Esophagus squamous epithelium (tissue), 5 donors: ENCODE measurements at regions not wholly inside any gene's neighbourhood (a gene's known extent, or its start where the extent isn't known, plus 50 kb on each side); places are given as distances from the start of the nearest gene placed in this dataset.

Source experiments
- DNase-seq: peaks from one replicate; lab custom pipeline; 2025; lab: John Stamatoyannopoulos, UW
- H3K27ac ChIP-seq, 4 donors: fragments of 200-600 bp; sonication (generic); one replicate each; pipeline ENCODE4 v1.5.1; 2016 to 2019; ENCODE audit warnings: mild to moderate bottlenecking in 1 of 4
- H3K27me3 ChIP-seq, 4 donors: fragments of 200-600 bp; sonication (generic); 1 replicate in 3 of 4; 2 replicates in 1 of 4; pipeline versions ENCODE4 v1.5.1 to v1.6.0; 2017 to 2021; ENCODE audit warnings: antibody characterized with exemption in 1 of 4
- H3K36me3 ChIP-seq, 3 donors: fragments of 200-600 bp; sonication (generic); one replicate each; pipeline ENCODE4 v1.5.1; 2016 to 2019
- H3K4me1 ChIP-seq, 3 donors: fragments of 200-600 bp; sonication (generic); one replicate each; pipeline ENCODE4 v1.5.1; 2017 to 2019
- H3K4me3 ChIP-seq, 4 donors: fragments of 200-600 bp; sonication (generic); 1 replicate in 3 of 4; 2 replicates in 1 of 4; pipeline ENCODE4 v1.5.1; 2016 to 2019; ENCODE audit warnings: mild to moderate bottlenecking in 2 of 4, moderate library complexity in 1 of 4
- H3K9me3 ChIP-seq, 3 donors: fragments of 200-600 bp; sonication (generic); one replicate each; pipeline ENCODE4 v1.5.1; 2016 to 2019
- POLR2A ChIP-seq, 4 donors: fragments of 450-650 bp; IDR thresholded peaks; one replicate each; pipeline ENCODE4 v1.6.1; 2017; ENCODE audit warnings: antibody characterized with exemption in 4 of 4, mild to moderate bottlenecking in 4 of 4, moderate library complexity in 3 of 4
- WGBS, 2 donors: methylation state at CpG; one replicate each; pipeline ENCODE4 v1.1.5; 2018; 5-methylcytosine and 5-hydroxymethylcytosine counted together
- intact Hi-C: fragments of 100-400 bp; cut with DNase I; formaldehyde crosslinking; loops from one replicate; pipeline ENCODE4 v1.15.0; 2022
- TF ChIP-seq, protein P1 (sequence below), 6 experiments: fragments of 450-650 bp in 4 of 6; fragments of 200-600 bp in 2 of 6; sonication (generic) in 2 of 6; IDR thresholded peaks; one replicate each; pipeline ENCODE4 v1.5.1; 2016 to 2019; ENCODE audit warnings: antibody characterized with exemption in 6 of 6, mild to moderate bottlenecking in 4 of 6, moderate library complexity in 4 of 6
- donor health status: DM: yes; HTN: yes; CAD: no.

DNA sequence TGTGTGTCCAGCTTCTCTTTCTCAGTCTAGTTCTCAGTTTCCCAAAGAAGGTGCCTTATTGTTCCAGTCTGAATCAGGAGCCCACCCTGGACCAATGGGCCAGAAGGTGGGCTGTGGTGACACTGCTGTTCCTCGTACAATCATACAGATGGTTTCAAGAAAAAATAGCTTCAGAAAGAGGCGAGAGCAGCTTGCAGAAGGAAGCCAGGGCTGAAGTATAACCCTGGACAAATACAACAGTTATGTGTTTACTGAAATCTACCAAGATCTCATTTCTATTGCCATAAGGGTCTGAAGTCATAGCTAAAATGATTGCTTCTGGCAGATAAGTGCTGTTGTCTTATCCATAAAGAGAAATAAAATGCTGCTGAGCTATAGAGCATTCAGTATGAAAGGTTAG lies 75.4 kb downstream of the PFDN4 start:
- H3K9me3 ChIP-seq = no peaks in the 10 kb centered on the region
- 77 to 92% methylated on average over 2 of the region's 2 CpGs for WGBS, 2 donors
- TF ChIP-seq, protein P1, sequence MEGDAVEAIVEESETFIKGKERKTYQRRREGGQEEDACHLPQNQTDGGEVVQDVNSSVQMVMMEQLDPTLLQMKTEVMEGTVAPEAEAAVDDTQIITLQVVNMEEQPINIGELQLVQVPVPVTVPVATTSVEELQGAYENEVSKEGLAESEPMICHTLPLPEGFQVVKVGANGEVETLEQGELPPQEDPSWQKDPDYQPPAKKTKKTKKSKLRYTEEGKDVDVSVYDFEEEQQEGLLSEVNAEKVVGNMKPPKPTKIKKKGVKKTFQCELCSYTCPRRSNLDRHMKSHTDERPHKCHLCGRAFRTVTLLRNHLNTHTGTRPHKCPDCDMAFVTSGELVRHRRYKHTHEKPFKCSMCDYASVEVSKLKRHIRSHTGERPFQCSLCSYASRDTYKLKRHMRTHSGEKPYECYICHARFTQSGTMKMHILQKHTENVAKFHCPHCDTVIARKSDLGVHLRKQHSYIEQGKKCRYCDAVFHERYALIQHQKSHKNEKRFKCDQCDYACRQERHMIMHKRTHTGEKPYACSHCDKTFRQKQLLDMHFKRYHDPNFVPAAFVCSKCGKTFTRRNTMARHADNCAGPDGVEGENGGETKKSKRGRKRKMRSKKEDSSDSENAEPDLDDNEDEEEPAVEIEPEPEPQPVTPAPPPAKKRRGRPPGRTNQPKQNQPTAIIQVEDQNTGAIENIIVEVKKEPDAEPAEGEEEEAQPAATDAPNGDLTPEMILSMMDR (IDR thresholded peaks at IDR 0.05) = no peak
- no peak for TF ChIP-seq POLR2A (IDR thresholded peaks at IDR 0.05)
- no peaks in the 10 kb centered on the region for H3K4me1 ChIP-seq
- no peak overlapping the region for H3K4me3 ChIP-seq
- H3K36me3 ChIP-seq = no peaks in the 10 kb centered on the region
- no peak for DNase-seq
- intact Hi-C loops = no loop called here
- no peaks in the 10 kb centered on the region for H3K27me3 ChIP-seq
- no peak overlapping the region for H3K27ac ChIP-seq

DNA sequence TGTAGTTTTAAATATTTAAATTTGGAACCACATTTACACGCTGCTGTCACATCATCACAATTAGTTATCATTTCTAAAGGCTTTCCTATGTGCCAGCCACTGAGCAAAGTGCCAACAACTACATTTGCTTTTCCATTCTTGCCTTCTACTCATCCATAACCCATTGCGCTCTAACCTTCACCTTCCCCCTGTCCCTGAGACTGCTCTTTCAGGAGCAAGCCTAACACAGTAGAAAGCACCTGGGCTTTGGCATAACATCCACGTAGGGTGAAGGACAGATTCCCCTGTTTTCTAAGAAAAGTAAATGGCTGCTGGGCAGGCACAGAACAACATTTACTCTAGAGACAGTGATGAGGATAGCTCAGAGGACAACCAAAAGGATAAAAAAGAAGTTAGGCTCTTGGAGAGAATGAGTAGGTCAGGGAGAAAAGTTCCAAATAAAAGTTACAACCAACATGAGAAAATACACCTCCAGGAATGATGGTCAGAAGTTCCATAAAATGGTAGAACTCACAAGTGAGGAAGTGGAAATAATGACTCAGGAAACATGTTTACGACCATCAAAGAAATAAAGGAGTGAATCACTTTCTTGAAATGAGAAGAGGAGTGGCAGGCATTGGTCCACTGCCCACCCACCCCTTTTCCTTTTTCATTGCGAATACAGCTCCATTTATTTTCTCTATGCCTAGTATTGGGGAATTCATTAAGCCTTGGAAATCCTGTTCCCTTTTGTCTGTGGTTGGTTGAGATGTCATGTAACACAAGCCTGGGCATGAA lies 77.2 kb downstream of the PFDN4 start:
- 48 to 50% methylated on average over 5 of the region's 5 CpGs for WGBS, 2 donors
- TF ChIP-seq, protein P1 (IDR thresholded peaks at IDR 0.05) = no peak
- no peak for TF ChIP-seq POLR2A (IDR thresholded peaks at IDR 0.05)
- Histone ChIP-seq H3K27me3 (no peaks in the 10 kb centered on the region), H3K4me1 (no peaks in the 10 kb centered on the region), H3K36me3 (no peaks in the 10 kb centered on the region), H3K4me3 (no peak overlapping the region), H3K27ac (no peak overlapping the region), H3K9me3 (no peaks in the 10 kb centered on the region)
- DNase-seq = no peak
- intact Hi-C loops = no loop called here

DNA sequence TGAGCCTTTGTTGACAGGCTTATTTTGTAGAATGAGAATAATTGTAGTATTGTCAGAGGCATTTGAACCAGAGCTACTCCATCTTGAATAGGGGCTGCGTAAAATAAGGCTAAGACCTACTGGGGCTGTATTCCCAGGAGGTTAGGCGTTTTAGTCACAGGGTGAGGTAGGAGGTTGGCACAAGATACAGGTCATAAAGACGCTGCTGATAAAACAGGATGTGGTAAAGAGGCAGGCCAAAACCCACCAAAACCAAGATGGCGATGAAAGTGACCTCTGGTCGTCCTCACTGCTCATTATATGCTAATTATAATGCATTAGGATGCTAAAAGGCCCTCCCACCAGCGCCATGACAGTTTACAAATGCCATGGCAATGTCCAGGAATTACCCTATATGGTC lies 82.7 kb downstream of the PFDN4 start:
- DNase-seq = no peak
- H3K36me3 ChIP-seq = no peaks in the 10 kb centered on the region
- WGBS, 2 donors = 75 to 87% methylated on average over 6 of the region's 6 CpGs
- H3K27me3 ChIP-seq = no peaks in the 10 kb centered on the region
- H3K4me3 ChIP-seq = no peak overlapping the region
- no peaks in the 10 kb centered on the region for H3K9me3 ChIP-seq
- TF ChIP-seq, protein P1 (IDR thresholded peaks at IDR 0.05) = no peak
- TF ChIP-seq POLR2A (IDR thresholded peaks at IDR 0.05) = no peak
- H3K27ac ChIP-seq = no peak overlapping the region
- H3K4me1 ChIP-seq = peaks cover 0 to 25% (median 4%) of the 10 kb centered on the region in 3 donors
- intact Hi-C loops = no loop called here

DNA sequence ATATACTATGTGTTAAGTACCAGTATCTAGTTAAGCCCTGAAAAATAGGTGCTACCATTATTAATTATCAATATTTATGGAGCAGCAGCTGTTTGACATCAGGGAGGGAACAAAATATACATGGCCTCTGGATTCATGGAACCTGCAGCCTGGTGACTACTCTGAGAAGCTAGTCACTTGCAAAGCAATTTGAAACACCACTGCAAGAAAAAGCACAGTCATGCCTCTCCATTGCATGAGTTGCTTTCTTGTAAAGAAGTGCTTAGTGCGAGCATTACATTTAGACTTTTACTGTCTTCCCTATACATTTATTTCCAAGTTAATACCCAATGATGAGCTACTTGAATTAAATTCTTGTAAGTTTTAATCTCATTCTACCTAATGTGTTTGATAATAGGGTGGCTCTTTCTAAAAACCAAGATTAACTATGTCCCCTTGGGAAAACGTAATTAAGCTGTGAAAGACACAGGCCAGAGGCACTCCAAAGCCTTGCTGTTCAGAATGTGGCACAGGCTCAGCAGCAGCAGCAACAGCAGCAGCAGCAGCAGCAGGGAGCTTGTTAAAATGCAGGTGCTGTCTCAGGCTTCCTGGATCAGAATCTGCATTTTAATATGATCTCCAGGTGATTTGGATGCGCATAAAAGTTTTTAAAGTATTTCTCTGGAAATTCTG lies 83.6 kb downstream of the PFDN4 start:
- WGBS, 2 donors = 73 to 84% methylated on average over 2 to 3 of the region's 3 CpGs
- no peaks in the 10 kb centered on the region for H3K27me3 ChIP-seq
- no peak overlapping the region for H3K4me3 ChIP-seq
- H3K36me3 ChIP-seq = no peaks in the 10 kb centered on the region
- intact Hi-C loops = no loop called here
- no peaks in the 10 kb centered on the region for H3K9me3 ChIP-seq
- TF ChIP-seq, protein P1 (IDR thresholded peaks at IDR 0.05) = no peak
- no peak for TF ChIP-seq POLR2A (IDR thresholded peaks at IDR 0.05)
- no peak overlapping the region for H3K27ac ChIP-seq
- DNase-seq = no peak
- H3K4me1 ChIP-seq = peaks cover 0 to 25% (median 4%) of the 10 kb centered on the region in 3 donors

DNA sequence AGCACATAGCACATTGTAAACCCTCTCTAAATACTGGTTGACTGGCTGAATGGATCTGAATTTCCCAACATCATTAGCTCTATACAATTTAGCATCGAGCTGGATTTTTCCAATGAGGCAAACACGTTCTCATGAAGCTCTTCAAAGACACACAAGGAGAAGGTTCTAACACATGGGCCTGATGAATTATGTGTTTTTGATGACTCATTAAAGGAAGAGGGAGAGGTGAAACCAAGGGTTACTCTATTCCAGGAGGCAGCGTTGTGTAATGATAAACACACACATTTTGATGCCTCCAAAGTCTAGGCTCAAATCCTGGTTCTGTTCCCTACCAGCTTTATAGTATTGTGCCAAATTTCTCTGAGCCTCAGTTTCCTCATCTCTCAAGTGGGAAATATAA lies 84.3 kb downstream of the PFDN4 start:
- no peak overlapping the region for H3K4me3 ChIP-seq
- WGBS, 2 donors = 19 to 44% methylated on average over 3 of the region's 3 CpGs
- intact Hi-C loops = no loop called here
- H3K36me3 ChIP-seq = no peaks in the 10 kb centered on the region
- H3K27me3 ChIP-seq = no peaks in the 10 kb centered on the region
- H3K27ac ChIP-seq = no peak overlapping the region
- TF ChIP-seq POLR2A (IDR thresholded peaks at IDR 0.05) = no peak
- TF ChIP-seq, protein P1 (IDR thresholded peaks at IDR 0.05) = no peak
- no peak for DNase-seq
- H3K4me1 ChIP-seq = peaks cover 0 to 25% (median 4%) of the 10 kb centered on the region in 3 donors
- H3K9me3 ChIP-seq = no peaks in the 10 kb centered on the region
